ENCODE measurements at regions not wholly inside any gene's neighbourhood (a gene's known extent, or its start where the extent isn't known, plus 50 kb on each side); places are given as distances from the start of the nearest gene placed in this dataset.

- TF ChIP-seq CTCF (optimal IDR thresholded peaks at IDR 0.05 in 1 of 3, IDR thresholded peaks at IDR 0.05 in 1 of 3, conservative IDR thresholded peaks at IDR 0.05 in 1 of 3; ENCODE audit: extremely low read depth in 1 of 3, insufficient read depth in 2 of 3, low read length in 3 of 3), result no peak
- no peak for TF ChIP-seq EZH2 (IDR thresholded peaks at IDR 0.05; ENCODE audit: low read length)
Measured at GRCh38 chr10:83677795-83678194, 461.5 kb upstream of the GHITM start.

Data from keratinocyte (primary cell).